WTC11 (cell line): ENCODE measurements at regions not wholly inside any gene's neighbourhood (a gene's known extent, or its start where the extent isn't known, plus 50 kb on each side); places are given as distances from the start of the nearest gene placed in this dataset.

Experiments used
- CTCF ChIP-seq: fragments of 200-600 bp; IDR thresholded peaks from 2 replicates; pipeline ENCODE4 v1.8.0; 2022; ENCODE audit warnings: antibody characterized with exemption
- ELF4 ChIP-seq: sonication (generic); formaldehyde crosslinking; IDR thresholded peaks from 2 replicates; pipeline ENCODE4 v1.8.1; 2022; ENCODE audit warnings: low read depth, mild to moderate bottlenecking, moderate library complexity, missing genetic modification reagents
- MAX ChIP-seq: sonication (generic); formaldehyde crosslinking; IDR thresholded peaks from 2 replicates; pipeline ENCODE4 v1.8.0; 2022; ENCODE audit warnings: mild to moderate bottlenecking, missing genetic modification reagents
- MXD4 ChIP-seq: fragments of 250-450 bp; sonication (Bioruptor Pico); IDR thresholded peaks from 2 replicates; pipeline ENCODE4 v1.8.0; 2021; ENCODE audit warnings: mild to moderate bottlenecking, moderate library complexity, borderline replicate concordance
- NR3C1 ChIP-seq: sonication (generic); formaldehyde crosslinking; conservative IDR thresholded peaks from 2 replicates; pipeline ENCODE4 v1.8.1; 2023; ENCODE audit warnings: low read depth, mild to moderate bottlenecking, missing genetic modification reagents
- PRDM15 ChIP-seq: sonication (generic); formaldehyde crosslinking; IDR thresholded peaks from 2 replicates; pipeline ENCODE4 v1.8.0; 2022; ENCODE audit warnings: missing genetic modification reagents
- TCF7 ChIP-seq: sonication (generic); formaldehyde crosslinking; IDR thresholded peaks from 2 replicates; pipeline ENCODE4 v1.8.0; 2022; ENCODE audit warnings: mild to moderate bottlenecking, low read depth, missing genetic modification reagents, moderate library complexity
- ZNF671 ChIP-seq: fragments of 250-450 bp; sonication (Bioruptor Pico); IDR thresholded peaks from 2 replicates; pipeline ENCODE4 v1.8.0; 2021; ENCODE audit warnings: mild to moderate bottlenecking

GRCh38 chr13:50670847-50671496 is 172.5 kb downstream of the DLEU7 start:
- TF ChIP-seq NR3C1 (CRISPR knock-in tag) (no peak), MAX (CRISPR knock-in tag) (no peak), TCF7 (CRISPR knock-in tag) (no peak), PRDM15 (CRISPR knock-in tag) (no peak), MXD4 (CRISPR knock-in tag) (no peak), ZNF671 (no peak), CTCF (no peak), ELF4 (CRISPR knock-in tag) (no peak)
